ENCODE measurements at regions not wholly inside any gene's neighbourhood (a gene's known extent, or its start where the extent isn't known, plus 50 kb on each side); places are given as distances from the start of the nearest gene placed in this dataset.
A peak's percentile ranks its signal among the peaks of the same experiment; 100 is the strongest.

DNA sequence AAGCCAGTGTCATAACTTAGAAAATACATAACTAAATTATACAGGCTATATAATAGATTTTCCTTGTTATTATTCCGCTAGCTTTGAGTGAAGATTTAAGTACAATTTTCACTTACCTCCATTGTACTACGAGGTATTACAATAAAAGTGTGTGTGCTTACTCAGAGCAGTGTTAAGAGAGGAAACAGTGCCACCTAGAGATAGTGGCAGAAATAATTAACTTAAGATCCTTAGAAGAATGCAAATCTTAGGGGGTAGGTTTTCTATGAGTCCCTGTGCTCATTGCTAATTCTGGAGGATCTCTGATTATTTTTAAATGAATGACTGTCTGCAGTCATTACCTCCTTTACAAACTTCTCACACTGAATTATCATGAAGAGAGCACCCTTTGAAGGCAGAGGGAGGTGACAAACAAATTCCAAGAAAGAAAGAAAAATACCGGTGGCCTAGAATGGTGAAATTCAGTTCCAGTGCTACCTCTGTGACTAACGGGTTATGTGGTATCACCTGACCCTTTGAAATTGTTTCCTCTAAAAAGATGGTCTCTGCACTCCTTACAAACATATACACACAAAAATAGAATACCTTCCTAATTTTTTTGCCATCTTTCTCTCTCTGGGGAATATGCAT lies 379.8 kb downstream of the TRIM36 start:
- POLR2A ChIA-PET = no interaction called here

More for the DNA sequence above, 379.8 kb downstream of the TRIM36 start:
- Histone ChIP-seq H3K9me3 (replicated peaks; ENCODE audit: control insufficient read depth, insufficient read depth, low read depth, low read length) (no peaks in the 10 kb centered on the region), H3K4me3 (no peak overlapping the region), H2AFZ (ENCODE audit: low read depth, low read length) (no peak overlapping the region), H3K4me2 (ENCODE audit: insufficient read depth, low read length) (no peak overlapping the region), H3K9me1 (ENCODE audit: control insufficient read depth, insufficient read depth, low read length) (no peaks in the 10 kb centered on the region), H3K27ac (ENCODE audit: extremely low read depth, low read depth, low read length) (no peak overlapping the region), H3K27me3 (ENCODE audit: control insufficient read depth in 2 of 2, insufficient read depth in 2 of 2, low read length in 2 of 2) (no peaks in the 10 kb centered on the region), H3K4me1 (replicated peaks in 1 of 2; ENCODE audit: control insufficient read depth in 2 of 2, insufficient read depth in 2 of 2, low read length in 2 of 2) (no peaks in the 10 kb centered on the region), H4K20me1 (replicated peaks; ENCODE audit: control insufficient read depth, insufficient read depth, low read length) (no peaks in the 10 kb centered on the region), H3K9ac (ENCODE audit: insufficient read depth in 1 of 2, low read depth in 2 of 2, low read length in 2 of 2) (no peak overlapping the region), H3K79me2 (ENCODE audit: control insufficient read depth, insufficient read depth, low read length) (no peaks in the 10 kb centered on the region), H3K36me3 (ENCODE audit: control insufficient read depth, insufficient read depth, low read length) (no peaks in the 10 kb centered on the region)
- WGBS (ENCODE audit: insufficient coverage, low coverage, missing lambda C conversion rate) = 1% methylated on average over 4 of the region's 4 CpGs
- FAIRE-seq (no peak), ATAC-seq (no peak), DNase-seq (ENCODE audit: extremely low read depth in 1 of 4, low spot score in 3 of 4) (peak in 2 of 4 experiments; percentile 2 to 3)
- CTCF ChIA-PET (ENCODE audit: low intra/inter-chr PET ratio) = no interaction called here
- TF ChIP-seq IFI16 (CRISPR knock-in tag; IDR thresholded peaks at IDR 0.05) (no peak), ZBTB1 (CRISPR knock-in tag; IDR thresholded peaks at IDR 0.05; ENCODE audit: borderline replicate concordance, low read depth) (no peak), ZNF311 (CRISPR knock-in tag; IDR thresholded peaks at IDR 0.05) (no peak), GATAD2B (IDR thresholded peaks at IDR 0.05; ENCODE audit: borderline replicate concordance) (no peak), RAD21 (CRISPR knock-in tag; conservative IDR thresholded peaks at IDR 0.05 in 1 of 2, IDR thresholded peaks at IDR 0.05 in 1 of 2) (peak in 1 of 2 experiments; percentile 47; a peak in 2 of 4 replicates), BMI1 (IDR thresholded peaks at IDR 0.05; ENCODE audit: low read length) (no peak)
- TF ChIP-seq, protein P1, sequence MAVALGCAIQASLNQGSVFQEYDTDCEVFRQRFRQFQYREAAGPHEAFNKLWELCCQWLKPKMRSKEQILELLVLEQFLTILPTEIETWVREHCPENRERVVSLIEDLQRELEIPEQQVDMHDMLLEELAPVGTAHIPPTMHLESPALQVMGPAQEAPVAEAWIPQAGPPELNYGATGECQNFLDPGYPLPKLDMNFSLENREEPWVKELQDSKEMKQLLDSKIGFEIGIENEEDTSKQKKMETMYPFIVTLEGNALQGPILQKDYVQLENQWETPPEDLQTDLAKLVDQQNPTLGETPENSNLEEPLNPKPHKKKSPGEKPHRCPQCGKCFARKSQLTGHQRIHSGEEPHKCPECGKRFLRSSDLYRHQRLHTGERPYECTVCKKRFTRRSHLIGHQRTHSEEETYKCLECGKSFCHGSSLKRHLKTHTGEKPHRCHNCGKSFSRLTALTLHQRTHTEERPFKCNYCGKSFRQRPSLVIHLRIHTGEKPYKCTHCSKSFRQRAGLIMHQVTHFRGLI (CRISPR knock-in tag; IDR thresholded peaks at IDR 0.05) = no peak
- TF ChIP-seq, protein P2, sequence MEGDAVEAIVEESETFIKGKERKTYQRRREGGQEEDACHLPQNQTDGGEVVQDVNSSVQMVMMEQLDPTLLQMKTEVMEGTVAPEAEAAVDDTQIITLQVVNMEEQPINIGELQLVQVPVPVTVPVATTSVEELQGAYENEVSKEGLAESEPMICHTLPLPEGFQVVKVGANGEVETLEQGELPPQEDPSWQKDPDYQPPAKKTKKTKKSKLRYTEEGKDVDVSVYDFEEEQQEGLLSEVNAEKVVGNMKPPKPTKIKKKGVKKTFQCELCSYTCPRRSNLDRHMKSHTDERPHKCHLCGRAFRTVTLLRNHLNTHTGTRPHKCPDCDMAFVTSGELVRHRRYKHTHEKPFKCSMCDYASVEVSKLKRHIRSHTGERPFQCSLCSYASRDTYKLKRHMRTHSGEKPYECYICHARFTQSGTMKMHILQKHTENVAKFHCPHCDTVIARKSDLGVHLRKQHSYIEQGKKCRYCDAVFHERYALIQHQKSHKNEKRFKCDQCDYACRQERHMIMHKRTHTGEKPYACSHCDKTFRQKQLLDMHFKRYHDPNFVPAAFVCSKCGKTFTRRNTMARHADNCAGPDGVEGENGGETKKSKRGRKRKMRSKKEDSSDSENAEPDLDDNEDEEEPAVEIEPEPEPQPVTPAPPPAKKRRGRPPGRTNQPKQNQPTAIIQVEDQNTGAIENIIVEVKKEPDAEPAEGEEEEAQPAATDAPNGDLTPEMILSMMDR (IDR thresholded peaks at IDR 0.05 in 2 of 3, conservative IDR thresholded peaks at IDR 0.05 in 1 of 3; ENCODE audit: insufficient read depth in 2 of 3, low read depth in 1 of 3, low read length in 3 of 3) = peak in 1 of 3 experiments; percentile 12; a peak in 1 of 6 replicates
- in situ Hi-C loops (cut with MboI) (loop anchor here (25.0 kb wide), 1 partner anchor 1128 kb away; no protein-coding TSS in a partner anchor), intact Hi-C loops (cut with micrococcal nuclease) (loop anchor here (10.0 kb wide), 1 partner anchor 1175 kb away; no protein-coding TSS in a partner anchor)
- BruUV-seq (replicated peaks) = no TSS peak

Measured in K562 (cell line).